HTR-8/SVneo (cell line): ENCODE measurements at regions not wholly inside any gene's neighbourhood (a gene's known extent, or its start where the extent isn't known, plus 50 kb on each side); places are given as distances from the start of the nearest gene placed in this dataset.
A peak's percentile ranks its signal among the peaks of the same experiment; 100 is the strongest.
"Not testable (repeated sequence)": the region's sequence is repeated elsewhere in the genome, so short reads cannot be mapped to it uniquely, and the experiment has no call there.

ENCODE experiments used
- DNase-seq: peaks from one replicate; pipeline ENCODE4 v3.0.0; 2011; ENCODE audit warnings: low spot score, mixed read lengths; ENCODE audit not compliant: insufficient read length
- FAIRE-seq: peaks from 2 replicates; lab custom pipeline; 2011; peaks lifted over from hg19 to GRCh38; lab: Jason Lieb, UNC

- FAIRE-seq (no peak), DNase-seq (no peak)
Observed at GRCh38 chr2:32874931-32875330, 71.8 kb upstream of the LTBP1 start.

- DNase-seq = no peak
- FAIRE-seq = no peak
Observed at GRCh38 chr2:32877587-32878510, 68.9 kb upstream of the LTBP1 start.

- FAIRE-seq, DNase-seq: not testable (repeated sequence)
Observed at GRCh38 chr2:32879943-32880342, 66.8 kb upstream of the LTBP1 start.

GRCh38 chr2:32882816-32883810, 63.6 kb upstream of the LTBP1 start:
- FAIRE-seq = no peak
- DNase-seq = no peak

GRCh38 chr2:32884346-32884745, 62.4 kb upstream of the LTBP1 start:
- FAIRE-seq = no peak
- no peak for DNase-seq

GRCh38 chr2:32886397-32887055, 60.2 kb upstream of the LTBP1 start:
- DNase-seq, FAIRE-seq: not testable (repeated sequence)

- DNase-seq (no peak), FAIRE-seq (peak; percentile 51)
Observed at GRCh38 chr2:32887125-32887524, 59.6 kb upstream of the LTBP1 start.

GRCh38 chr2:32894119-32894728, 52.5 kb upstream of the LTBP1 start:
- FAIRE-seq = no peak
- no peak for DNase-seq

GRCh38 chr2:32895424-32895823, 51.3 kb upstream of the LTBP1 start:
- DNase-seq = no peak
- FAIRE-seq = no peak
